Epidermal melanocyte (primary cell): ENCODE measurements at regions not wholly inside any gene's neighbourhood (a gene's known extent, or its start where the extent isn't known, plus 50 kb on each side); places are given as distances from the start of the nearest gene placed in this dataset.

Experiments used
- DNase-seq: peaks from one replicate; pipeline ENCODE4 v3.0.0; 2011; ENCODE audit warnings: low spot score; ENCODE audit not compliant: insufficient read length

DNA sequence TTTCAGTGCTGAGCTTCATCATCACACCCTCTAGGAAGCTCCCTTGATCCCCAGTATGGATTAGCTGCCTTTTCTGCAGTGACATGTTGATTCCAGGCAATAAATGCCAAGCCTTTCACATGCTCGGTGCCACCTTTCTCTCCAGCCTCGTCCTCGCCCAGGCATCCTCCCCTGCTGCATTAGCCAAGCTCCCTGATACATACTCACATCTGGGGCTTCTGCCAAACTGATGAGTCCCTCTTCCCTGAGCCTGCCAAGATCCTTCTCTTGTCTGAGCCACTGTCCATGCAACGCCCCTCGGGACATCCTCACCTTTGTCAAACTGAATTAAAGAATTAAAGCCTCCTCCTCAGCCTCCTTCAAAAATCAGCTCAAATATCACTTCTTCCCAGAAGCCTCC is 538.5 kb upstream of the CDH11 start:
- no peak for DNase-seq

DNA sequence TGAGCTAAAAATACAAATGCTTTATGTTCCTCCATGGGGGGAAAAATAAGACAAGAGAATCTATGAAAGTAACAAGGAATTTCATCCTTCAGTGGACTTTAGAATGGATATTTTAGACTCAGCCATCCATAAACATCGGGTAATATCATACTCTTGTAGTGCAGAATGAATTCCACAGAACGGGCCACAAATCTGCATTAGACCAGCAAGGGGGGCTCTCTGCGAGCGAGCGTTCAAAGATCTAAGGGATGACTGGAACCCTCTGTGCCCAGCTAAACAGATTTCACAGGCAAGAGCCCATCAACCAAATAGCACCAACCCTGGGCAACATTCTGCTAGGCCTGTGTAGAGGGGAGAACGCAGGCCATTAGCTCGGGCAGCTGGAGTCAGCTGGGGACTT is 537.9 kb upstream of the CDH11 start:
- no peak for DNase-seq

DNA sequence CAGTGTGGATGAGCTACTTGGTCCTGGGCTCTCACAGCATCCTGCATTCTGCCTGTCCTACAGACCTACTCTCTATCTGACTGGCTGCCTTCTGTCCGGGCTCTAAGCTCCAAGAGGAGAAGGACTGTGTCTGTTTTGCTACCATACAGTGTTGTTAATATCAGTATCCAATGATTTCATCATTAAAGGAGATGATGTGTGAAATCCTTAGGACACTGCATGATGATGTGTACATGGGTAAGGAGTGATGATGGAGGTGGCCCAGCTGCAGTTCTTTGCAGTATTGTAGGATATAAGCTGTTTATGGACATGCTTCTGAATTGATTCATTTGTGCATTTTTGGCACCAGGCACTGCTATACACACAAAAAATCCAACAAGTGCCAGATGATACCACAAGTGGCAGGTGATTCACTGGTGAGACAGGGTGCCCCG is 536.9 kb upstream of the CDH11 start:
- DNase-seq = no peak

DNA sequence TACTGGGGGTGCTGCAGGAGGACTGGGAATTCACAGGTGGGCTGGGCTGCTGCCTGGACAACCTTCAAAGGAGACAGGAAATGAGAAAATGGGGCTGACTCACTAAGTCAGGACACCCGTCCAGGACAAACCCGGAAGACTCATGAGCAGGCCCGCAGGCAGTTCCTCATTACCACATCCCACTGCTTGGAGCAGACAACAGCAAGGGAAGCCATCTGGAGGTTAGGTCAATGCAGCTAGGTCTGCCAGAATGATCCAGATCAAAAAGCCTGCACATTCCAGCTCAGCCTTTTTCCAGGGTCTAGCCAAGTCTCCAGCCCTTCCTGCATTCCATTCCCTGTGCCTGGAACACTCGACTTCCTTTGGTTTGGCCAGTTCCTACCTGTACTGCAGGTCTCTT is 536.5 kb upstream of the CDH11 start:
- no peak for DNase-seq

DNA sequence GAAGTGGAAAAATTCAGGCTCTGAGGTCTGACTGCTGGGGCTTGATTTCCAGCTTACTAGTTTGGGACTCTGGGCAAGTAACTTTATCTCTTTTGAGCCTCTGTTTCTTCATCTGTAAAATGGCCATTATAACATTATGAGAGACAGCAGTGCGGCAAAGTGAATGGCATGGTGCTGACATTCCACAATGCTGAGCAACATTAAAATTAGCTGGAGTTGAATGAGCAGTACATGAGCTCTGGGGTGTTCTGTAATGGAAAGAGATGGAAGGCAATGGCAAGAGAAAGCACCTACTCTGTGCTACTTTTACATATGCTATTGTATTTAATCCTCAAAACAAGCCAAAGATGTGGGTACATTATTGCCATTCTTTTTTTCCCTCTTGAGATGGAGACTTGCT is 535.7 kb upstream of the CDH11 start:
- no peak for DNase-seq

DNA sequence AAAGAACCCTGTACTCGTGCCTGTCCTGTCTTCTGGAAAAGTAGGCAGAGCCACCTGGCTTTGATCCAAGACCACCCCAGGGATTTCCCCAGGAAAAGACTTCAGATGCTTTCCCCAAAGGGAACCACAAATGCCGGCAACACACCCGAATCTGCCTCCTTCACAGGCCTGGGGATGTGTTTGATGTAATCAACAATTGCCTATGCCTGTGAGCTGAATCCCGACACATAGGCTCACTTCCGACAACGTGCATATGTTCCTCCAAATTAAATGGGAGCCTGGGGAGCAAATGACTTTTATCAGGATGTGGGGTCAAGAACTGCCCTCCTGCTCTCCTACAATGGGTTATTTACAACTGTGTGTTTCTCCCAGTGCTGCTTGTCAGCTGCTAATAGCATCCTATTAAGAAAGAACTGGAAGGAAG is 535.2 kb upstream of the CDH11 start:
- no peak for DNase-seq

DNA sequence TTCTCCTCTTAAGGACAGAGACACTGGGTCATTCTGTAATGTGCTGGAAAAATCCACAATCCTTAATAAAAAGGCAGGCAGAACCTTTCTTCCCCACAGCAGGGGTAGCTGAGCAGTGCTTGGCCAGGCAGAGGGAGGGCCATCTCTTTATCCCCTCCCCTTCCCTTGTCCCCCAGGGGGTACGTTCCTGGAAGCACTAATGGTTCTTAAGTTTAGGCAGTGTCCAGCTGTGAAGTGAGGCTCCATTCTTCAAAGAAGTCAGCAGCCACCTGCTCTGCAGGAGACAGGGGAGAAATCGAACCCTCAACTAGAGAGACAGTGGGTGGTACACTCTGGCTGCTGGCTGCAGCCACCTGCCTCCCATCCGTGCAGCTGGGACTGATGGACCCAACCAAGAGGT is 533.9 kb upstream of the CDH11 start:
- DNase-seq = no peak

DNA sequence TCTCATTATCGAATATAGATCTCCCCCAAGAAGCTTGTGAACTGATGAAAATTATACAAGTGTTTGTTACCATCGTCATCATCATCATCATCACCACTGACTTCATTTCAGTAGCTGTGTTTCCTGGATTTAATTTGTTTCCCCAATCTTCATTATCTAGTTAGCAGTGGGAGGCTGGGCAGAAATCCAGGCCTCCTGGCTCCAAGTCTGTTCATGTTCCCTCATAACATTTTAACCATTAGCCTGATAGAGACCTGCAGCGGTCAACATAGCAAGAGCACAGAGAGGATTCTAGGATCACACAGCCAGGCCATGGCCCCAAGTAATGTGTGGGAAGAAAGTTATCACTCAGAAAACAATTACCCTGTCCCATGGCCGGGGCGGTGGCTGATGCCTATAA is 526.2 kb upstream of the CDH11 start:
- no peak for DNase-seq

DNA sequence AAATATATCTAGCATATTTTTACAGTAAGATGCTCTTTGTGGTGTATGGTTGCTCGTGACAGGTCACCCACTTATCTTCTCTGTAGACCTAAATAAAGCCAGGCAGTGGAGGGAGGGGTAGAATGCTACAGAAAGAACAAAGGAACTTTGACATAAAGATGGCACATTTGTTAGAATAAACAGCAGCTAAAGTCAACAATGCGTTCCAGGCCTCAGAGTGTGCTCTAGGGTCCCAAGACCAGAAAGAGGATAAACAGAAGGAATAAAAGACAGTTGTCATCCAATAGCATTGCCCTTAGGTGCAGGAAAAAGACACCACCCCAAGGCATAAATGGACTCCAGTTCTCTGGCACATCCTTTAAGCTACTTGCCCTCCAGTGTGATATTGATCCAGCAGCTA is 523.0 kb upstream of the CDH11 start:
- no peak for DNase-seq

DNA sequence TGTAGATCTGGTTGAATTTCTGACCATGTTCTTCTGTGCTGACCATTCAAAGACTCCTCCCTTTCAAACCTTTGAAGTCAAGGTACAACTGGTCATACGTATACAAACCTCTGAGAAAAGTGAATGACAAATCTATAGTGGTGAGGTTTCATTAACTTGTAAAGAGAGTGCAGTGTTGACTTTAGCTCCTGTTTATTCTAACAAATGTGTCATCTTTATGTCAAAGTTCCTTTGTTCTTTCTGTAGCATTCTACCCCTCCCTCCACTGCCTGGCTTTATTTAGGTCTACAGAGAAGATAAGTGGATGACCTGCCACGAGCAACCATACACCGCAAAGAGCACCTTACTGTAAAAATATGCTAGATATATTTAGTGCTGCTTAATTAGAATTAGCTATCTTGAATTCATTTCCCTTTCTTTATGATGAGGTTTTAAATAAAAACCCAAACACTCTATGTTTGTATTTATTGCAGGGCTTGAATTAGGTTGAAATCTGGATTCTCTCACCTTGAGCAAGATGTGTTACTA is 520.0 kb upstream of the CDH11 start:
- no peak for DNase-seq

DNA sequence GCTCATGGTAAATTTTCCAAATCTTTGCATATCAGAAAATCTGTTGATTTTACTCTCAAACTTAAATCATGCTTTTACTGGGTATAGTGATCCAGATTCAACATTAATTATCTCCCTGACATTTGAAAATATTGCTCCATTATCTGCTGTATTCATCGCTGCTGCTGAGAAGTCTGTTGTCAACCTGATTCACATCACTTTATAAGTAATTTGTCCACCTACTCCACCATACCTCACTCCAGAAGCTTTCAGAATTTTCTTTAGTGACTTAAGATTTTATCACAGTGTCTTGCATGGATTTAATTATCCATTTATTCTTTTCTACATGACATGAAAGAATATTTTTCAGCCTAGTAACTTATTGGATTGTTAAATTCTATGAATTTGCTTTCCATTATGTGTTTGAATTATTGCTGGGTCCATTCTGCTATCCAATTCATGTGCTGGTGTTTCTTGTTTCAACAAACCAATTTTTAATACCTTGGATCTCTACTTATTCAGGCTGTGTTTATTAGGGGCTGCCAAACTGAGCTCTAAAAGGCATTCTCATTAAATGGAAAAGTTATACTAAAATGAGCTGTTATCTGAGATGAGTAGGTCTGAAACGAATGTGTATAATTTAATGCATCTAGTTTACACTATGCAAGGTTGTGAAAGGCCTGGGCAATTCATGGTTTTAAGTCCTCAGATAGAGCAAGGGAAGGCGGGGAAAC is 519.3 kb upstream of the CDH11 start:
- no peak for DNase-seq

DNA sequence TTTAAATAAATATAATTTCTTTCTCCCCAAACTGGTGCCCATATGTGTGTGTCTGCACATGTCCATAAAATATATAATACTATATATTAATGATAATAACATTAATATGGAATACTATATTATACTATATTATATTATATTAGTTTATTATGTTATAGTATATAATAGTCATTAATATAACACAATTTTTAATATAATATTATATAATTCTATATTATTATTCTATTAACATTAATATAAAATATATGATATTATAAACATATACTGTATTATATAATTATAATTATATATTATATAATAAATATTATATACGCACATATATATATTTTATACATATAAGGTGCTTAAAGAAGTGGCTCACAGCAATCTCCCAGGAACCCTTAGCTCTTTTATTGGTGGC is 513.0 kb upstream of the CDH11 start:
- DNase-seq = no peak

DNA sequence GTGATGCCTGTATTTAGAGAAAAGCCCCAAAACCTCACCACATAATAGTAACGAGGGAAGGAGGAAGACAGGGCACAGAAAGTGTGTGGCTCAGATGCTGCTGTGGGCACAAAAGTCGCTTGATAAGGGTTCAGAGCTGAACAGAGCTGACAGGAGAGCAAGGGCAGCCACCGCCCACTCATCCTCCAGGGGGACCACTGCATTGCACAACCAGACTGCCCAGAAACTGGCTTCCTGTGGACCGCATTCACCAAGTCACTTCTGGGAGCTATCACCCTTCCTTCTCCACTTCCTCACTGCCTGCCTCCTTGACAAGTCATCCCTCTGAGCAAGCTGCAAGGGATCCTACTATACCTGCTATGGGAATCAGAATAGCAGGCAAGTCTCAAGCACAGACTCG is 512.4 kb upstream of the CDH11 start:
- no peak for DNase-seq

DNA sequence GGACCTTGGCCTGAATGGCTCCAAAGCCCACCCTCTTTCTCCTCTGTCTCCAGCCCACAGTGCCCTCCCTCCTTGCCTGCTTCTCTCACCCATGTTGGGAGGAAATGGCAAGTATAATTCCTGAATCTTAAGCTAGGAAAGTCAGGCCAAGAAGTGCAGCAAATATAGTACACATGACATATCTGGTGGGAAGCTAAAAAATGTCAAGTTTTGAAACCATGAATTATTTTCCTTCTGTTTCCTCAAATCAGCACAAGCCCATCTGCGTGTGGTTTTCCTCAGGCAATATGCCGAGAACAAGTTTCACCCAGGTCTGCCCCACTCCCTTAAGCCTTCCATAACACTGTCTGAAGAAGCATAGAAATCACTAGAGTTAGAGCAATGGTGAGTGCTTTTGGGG is 502.8 kb upstream of the CDH11 start:
- DNase-seq = no peak

DNA sequence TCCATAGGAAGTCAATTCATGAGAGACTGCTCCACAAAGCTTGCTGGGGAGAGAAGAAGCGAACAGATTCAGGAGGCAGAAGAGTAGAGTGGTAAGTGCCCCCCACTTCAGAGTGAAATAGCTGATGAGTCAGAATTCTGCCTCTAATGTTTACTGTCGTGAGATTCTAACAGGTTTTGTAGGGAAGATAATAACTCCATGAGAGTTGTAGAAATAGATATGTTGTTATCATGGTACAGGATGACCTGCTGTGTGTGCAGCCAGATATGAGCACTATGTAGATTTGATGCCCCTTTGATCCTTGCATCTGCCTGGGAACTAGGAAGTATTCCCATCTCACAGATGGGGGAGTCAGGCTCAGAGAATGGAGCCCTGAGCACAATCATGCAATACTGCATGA is 502.4 kb upstream of the CDH11 start:
- DNase-seq = no peak

DNA sequence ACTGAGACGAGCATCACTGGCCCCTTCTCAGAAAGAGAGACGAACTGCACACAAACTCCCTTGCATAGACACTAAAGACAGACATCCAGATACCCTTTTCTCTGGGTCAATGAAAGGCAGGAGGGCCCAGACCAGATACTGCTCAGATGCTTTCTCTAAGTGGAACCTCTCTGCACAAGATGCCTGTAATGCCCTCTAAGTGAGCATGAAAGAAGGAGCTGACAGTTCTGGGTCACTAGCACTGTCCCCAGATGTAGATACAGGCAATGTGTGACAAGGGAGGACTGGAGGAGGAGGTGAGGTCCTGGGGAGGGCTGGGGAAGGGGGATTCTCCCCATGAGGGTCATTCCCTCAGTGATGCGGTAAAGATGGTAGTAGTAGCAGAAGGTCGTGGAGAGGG is 501.0 kb upstream of the CDH11 start:
- DNase-seq = no peak

DNA sequence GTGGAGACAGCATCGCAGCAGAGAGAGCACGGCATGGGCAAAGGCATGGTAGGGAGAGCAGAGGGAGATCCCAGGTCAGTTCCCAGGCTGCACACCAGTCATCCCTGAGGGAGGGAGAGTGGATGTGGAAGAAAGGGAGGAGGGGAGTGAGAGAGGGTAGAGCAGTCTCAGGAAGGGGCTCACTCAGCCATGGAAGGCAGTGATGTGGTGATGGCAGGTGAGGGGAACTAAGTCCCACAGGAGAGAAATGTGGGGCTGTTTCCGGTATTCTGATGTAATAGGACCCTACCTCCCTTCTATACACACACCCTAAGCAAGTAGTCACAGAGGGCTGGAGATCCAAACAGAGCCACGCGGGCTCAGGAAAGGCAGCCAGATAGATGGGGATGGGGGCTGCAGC is 500.3 kb upstream of the CDH11 start:
- no peak for DNase-seq

DNA sequence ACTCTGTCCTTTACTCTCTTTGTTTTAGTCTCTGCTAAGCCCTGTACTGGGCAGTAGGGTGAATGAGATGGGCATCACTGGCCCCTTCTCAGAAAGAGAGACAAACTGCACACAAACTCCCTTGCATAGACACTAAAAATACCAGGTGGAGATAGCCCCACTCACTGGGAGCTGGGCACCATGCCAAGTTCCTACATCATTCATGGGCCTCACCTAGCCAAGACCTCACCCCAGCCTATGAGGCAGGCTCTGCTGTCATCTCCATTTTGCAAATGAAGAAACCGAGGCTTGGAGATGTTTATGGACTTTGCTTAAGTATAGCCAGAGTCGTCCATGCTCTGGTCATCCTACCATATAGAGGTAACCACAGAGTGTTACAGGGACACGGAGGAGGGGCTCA is 499.8 kb upstream of the CDH11 start:
- no peak for DNase-seq

DNA sequence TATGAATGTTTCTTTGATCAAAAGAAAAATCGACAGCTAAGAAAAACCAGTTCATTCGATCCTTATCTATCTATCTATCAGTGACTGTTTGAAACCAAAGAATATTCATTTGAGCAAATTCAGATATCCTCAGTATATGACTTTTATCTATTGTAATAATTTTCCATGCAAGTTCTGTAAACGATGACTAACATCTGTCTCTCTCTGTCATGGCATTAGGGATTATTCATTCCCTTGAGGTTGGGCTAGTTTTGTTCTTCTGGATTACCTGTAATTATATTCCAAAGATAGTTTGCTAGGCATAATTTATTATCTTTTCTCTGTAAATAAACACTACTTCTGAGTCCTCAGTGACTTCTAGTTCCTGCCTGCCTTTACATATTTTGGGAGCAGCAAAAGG is 497.7 kb upstream of the CDH11 start:
- DNase-seq = no peak

DNA sequence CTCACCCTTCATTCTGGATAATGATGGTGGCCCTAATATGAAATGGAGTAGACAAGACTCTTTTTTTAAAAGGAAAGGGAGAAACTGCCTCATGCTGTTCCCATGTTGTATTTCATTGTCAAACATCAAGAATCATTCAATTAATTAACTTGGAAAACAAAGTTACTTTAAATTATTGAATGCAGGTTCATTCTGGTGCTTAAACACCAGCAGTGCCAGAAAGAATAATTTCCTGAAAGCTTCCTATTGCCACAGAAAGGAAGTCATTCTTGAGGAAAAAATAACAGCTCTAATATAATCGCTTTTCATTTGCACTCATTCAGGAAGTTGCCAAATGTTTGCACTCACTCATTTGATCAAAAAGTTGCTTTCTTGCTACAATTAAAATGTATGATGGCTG is 497.1 kb upstream of the CDH11 start:
- no peak for DNase-seq

DNA sequence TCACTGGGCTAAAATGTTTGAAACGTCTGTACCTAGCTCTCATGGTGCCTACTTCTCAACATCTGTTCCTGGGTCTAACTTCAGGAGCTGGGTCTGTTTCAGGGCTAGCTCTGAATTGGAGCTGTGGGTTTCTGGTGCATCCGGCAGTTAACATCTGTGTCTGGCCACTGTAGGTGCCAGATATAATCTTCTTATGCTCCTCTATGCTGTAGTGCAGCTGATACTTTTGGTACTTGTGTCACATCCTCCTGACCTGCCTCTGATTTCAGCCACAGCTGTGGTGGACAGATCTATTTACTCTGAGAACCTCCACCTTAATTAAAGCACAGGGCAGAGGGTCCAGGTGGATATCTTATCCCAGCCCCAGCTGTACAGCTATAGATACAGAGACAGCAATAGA is 496.5 kb upstream of the CDH11 start:
- no peak for DNase-seq

DNA sequence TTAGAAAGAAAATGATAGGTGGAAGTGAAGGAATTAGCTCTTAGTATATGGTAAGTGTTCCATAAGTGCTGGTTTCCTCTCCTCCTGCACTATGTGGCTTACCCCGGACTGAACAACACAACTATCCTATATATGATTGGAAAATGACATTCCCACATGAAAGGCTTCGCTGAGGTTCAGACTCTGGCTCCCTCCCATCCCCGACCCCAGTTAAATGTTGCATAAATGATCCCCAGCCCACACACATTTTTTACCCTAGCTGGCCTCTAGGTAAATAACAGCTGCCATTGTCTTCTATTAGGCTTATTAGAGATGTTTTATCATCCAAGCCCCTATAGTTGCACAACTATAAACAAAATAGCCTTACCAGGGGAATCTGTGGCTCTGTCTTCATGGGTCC is 495.6 kb upstream of the CDH11 start:
- DNase-seq = no peak

DNA sequence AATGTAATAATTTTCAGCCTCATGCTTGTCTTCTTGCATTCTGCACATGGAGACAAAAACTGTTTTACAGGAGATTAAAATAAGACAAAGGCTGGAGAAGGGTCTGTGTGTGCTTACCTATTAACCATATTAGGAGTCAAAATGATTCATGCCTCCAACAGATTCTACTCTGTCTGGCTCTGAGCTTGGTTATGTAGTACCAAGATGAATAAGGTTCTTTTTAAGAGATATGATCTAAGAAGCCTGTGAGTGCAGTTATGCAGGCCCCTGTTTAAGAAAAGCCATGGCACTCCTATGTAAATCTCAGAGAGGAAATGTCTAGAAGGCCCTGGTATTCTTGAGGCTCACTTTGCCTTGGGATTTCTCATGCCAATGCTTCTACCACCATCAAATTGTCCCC is 486.6 kb upstream of the CDH11 start:
- no peak for DNase-seq

DNA sequence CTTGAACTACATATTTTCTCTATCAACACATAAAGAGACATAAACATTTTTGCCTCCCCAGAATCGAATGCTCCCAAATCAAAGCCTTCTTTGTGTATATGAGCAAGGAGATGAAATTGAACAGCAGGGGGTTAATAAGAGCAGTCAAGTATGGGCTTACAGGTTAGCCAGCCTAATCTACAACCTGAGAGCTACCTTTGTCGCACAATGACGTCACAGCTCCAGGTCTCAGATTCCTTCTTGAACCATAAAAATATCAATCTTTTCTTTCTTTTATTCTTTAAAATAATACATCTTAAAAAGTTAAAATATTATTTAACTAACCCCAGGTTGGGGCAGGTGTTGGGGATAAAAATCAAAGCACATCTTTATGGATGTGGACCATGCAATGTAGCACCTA is 482.9 kb upstream of the CDH11 start:
- DNase-seq = no peak
